ENCODE measurements at regions not wholly inside any gene's neighbourhood (a gene's known extent, or its start where the extent isn't known, plus 50 kb on each side); places are given as distances from the start of the nearest gene placed in this dataset.
"Not testable (repeated sequence)": the region's sequence is repeated elsewhere in the genome, so short reads cannot be mapped to it uniquely, and the experiment has no call there.

DNA sequence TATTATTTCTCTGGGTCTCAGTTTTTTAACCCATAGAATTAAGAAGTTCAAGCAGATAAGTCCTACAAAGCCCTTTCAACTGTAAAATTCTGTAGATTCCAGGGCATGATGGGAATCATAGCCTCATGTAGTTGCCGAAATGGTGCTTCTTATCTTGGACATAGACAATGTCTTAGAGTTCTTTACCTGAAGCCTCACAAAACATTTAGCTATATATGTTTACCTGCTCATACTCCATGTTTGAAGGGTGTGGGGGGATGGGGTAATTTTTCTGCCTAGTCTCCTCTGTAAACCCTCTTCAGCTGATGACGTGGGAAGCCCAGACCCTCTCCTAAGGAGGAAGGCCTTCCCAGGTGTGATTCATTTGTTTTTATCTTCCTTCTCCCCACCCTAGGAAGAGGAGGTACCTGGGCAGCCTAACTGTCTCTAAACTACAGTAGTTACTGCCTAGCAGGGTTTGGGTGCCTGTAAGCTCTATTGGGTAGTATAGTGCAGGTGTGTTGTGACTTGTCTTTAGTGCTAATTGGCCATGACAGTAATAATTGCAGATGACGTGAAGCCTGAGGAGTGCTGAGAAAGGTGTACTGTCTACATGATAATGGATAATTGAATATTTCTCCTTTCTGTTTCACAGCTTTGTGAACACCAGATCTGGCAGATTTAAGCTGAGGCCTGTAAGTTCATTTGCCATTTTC is 230.8 kb downstream of the TFAP2B start:
- Histone ChIP-seq H3K36me3 (ENCODE audit: control insufficient read depth in 2 of 2, insufficient read depth in 1 of 2, low read length in 2 of 2) (no peaks in the 10 kb centered on the region), H3K27ac (ENCODE audit: extremely low read depth, low read depth, low read length) (no peak overlapping the region), H3K9me3 (ENCODE audit: control insufficient read depth, insufficient read depth, low read depth, low read length) (no peaks in the 10 kb centered on the region), H3K4me3 (ENCODE audit: low read depth, low read length) (no peak overlapping the region), H3K4me1 (ENCODE audit: control insufficient read depth, insufficient read depth, low read length) (no peaks in the 10 kb centered on the region)
- TF ChIP-seq ZNF133 (tag by site-specific recombination; IDR thresholded peaks at IDR 0.05) = no peak
- no peak for TF ChIP-seq ZNF16 (tag by site-specific recombination; IDR thresholded peaks at IDR 0.05; ENCODE audit: low read depth)
- no peak for TF ChIP-seq ZNF76 (tag by site-specific recombination; IDR thresholded peaks at IDR 0.05; ENCODE audit: borderline replicate concordance, low read depth)
- no peak for TF ChIP-seq PRDM1 (tag by site-specific recombination; IDR thresholded peaks at IDR 0.05)
- TF ChIP-seq, protein P1, sequence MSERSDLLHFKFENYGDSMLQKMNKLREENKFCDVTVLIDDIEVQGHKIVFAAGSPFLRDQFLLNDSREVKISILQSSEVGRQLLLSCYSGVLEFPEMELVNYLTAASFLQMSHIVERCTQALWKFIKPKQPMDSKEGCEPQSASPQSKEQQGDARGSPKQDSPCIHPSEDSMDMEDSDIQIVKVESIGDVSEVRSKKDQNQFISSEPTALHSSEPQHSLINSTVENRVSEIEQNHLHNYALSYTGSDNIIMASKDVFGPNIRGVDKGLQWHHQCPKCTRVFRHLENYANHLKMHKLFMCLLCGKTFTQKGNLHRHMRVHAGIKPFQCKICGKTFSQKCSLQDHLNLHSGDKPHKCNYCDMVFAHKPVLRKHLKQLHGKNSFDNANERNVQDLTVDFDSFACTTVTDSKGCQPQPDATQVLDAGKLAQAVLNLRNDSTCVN (tag by site-specific recombination; optimal IDR thresholded peaks at IDR 0.05) = no peak
- no peak for TF ChIP-seq MZF1 (tag by site-specific recombination; IDR thresholded peaks at IDR 0.05; ENCODE audit: borderline replicate concordance)
- no peak for TF ChIP-seq ZNF416 (tag by site-specific recombination; IDR thresholded peaks at IDR 0.05)
- no peak for TF ChIP-seq ZNF791 (tag by site-specific recombination; IDR thresholded peaks at IDR 0.05)
- no peak for TF ChIP-seq ZSCAN30 (tag by site-specific recombination; IDR thresholded peaks at IDR 0.05)
- CTCF ChIA-PET = interaction anchor here (1.8 kb wide), 1 partner anchor 12 kb away, joined by 6 read pairs; no protein-coding TSS in a partner anchor
- POLR2A ChIA-PET = no interaction called here

DNA sequence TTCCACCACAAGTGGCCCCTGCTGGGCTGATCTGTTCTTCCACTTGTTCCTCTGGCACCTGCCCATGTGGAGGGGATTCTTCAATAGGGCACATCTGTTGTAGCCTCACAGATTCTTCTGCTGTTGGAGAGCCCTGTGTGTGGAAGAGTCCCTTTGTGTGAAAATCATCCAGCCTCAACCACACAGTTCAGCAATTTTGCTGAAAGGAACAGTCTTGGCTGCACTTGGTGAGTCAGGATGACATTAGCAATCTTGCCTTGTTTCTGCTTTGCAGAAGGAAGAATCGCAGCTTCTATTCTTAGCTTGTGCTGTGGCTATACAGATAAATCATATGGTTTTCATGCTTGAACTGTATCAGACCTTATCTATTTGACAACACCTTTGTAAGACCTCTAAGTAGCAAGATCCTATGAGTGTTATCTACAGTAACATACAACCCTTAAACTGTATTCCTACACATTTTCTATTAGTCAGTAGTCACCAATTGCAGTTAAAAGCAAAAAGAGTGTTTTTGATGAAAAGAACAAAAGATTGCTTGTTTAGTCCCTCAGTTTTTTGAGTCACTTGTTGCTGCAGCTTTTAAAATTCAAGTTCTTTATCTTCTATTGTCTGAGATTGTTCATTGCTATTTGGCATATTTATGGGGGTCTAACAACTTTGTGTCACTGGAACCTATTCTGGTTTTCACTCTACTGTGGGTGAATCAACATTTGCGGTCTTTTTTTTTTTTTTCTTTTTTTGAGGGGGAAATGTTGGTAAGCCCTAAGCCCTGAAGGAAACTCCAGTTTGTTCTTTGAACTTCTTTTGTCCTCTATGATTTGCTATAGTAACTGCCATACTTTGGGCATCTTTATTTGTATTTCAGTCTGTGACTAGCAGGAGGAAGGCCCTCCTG is 231.6 kb downstream of the TFAP2B start:
- no peak for TF ChIP-seq ZFP69B (tag by site-specific recombination; IDR thresholded peaks at IDR 0.05)
- no peak for TF ChIP-seq ZNF223 (tag by site-specific recombination; IDR thresholded peaks at IDR 0.05)
- no peak for TF ChIP-seq GLIS1 (tag by site-specific recombination; IDR thresholded peaks at IDR 0.05)
- TF ChIP-seq ZNF701 (tag by site-specific recombination; IDR thresholded peaks at IDR 0.05) = no peak
- no peak for TF ChIP-seq ZNF791 (tag by site-specific recombination; IDR thresholded peaks at IDR 0.05)
- TF ChIP-seq ZSCAN30 (tag by site-specific recombination; IDR thresholded peaks at IDR 0.05) = no peak
- no peak for TF ChIP-seq ZSCAN23 (tag by site-specific recombination; IDR thresholded peaks at IDR 0.05)
- TF ChIP-seq ZNF837 (tag by site-specific recombination; IDR thresholded peaks at IDR 0.05) = no peak
- TF ChIP-seq, protein P2, sequence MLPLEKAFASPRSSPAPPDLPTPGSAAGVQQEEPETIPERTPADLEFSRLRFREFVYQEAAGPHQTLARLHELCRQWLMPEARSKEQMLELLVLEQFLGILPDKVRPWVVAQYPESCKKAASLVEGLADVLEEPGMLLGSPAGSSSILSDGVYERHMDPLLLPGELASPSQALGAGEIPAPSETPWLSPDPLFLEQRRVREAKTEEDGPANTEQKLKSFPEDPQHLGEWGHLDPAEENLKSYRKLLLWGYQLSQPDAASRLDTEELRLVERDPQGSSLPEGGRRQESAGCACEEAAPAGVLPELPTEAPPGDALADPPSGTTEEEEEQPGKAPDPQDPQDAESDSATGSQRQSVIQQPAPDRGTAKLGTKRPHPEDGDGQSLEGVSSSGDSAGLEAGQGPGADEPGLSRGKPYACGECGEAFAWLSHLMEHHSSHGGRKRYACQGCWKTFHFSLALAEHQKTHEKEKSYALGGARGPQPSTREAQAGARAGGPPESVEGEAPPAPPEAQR (tag by site-specific recombination; IDR thresholded peaks at IDR 0.05) = no peak
- no peak for TF ChIP-seq PRDM1 (tag by site-specific recombination; IDR thresholded peaks at IDR 0.05)
- TF ChIP-seq, protein P3, sequence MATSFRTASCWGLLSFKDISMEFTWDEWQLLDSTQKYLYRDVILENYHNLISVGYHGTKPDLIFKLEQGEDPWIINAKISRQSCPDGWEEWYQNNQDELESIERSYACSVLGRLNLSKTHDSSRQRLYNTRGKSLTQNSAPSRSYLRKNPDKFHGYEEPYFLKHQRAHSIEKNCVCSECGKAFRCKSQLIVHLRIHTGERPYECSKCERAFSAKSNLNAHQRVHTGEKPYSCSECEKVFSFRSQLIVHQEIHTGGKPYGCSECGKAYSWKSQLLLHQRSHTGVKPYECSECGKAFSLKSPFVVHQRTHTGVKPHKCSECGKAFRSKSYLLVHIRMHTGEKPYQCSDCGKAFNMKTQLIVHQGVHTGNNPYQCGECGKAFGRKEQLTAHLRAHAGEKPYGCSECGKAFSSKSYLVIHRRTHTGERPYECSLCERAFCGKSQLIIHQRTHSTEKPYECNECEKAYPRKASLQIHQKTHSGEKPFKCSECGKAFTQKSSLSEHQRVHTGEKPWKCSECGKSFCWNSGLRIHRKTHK (tag by site-specific recombination; IDR thresholded peaks at IDR 0.05) = no peak
- TF ChIP-seq KLF8 (tag by site-specific recombination; IDR thresholded peaks at IDR 0.05) = no peak
- no peak for TF ChIP-seq ZFHX2 (tag by site-specific recombination; conservative IDR thresholded peaks at IDR 0.05)
- POLR2A ChIA-PET = no interaction called here

DNA sequence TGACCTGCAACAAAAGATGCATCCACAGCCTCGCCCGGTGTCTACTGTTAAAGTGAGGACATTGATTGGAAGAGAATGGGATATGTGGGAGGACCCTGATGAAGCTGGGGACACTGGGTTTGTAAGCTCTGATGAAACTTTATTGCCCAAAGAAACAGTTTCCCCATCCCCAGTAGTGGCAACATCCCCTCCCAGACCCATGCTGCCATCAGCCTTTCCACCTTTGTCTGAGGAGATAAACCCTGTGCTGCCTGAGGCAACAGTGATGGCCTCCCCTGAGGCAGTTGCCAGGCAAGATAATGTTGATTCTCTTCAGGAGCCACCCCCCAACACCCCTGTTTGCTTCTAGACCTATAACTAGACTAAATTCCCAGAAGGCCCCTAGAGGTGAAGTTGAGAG is 234.0 kb downstream of the TFAP2B start:
- H3K36me3 ChIP-seq (ENCODE audit: control insufficient read depth in 2 of 2, insufficient read depth in 1 of 2, low read length in 2 of 2); CTCF ChIA-PET; H3K4me1 ChIP-seq (ENCODE audit: control insufficient read depth, insufficient read depth, low read length); H3K4me3 ChIP-seq (ENCODE audit: low read depth, low read length); H3K27ac ChIP-seq (ENCODE audit: extremely low read depth, low read depth, low read length); H3K9me3 ChIP-seq (ENCODE audit: control insufficient read depth, insufficient read depth, low read depth, low read length); POLR2A ChIA-PET: not testable (repeated sequence)

More for the DNA sequence above, 231.6 kb downstream of the TFAP2B start:
- Histone ChIP-seq H3K9me3 (ENCODE audit: control insufficient read depth, insufficient read depth, low read depth, low read length) (no peaks in the 10 kb centered on the region), H3K4me3 (ENCODE audit: low read depth, low read length) (no peak overlapping the region), H3K4me1 (ENCODE audit: control insufficient read depth, insufficient read depth, low read length) (no peaks in the 10 kb centered on the region), H3K36me3 (ENCODE audit: control insufficient read depth in 2 of 2, insufficient read depth in 1 of 2, low read length in 2 of 2) (no peaks in the 10 kb centered on the region), H3K27ac (ENCODE audit: extremely low read depth, low read depth, low read length) (no peak overlapping the region)
- CTCF ChIA-PET = interaction anchor here (0.6 to 1.8 kb wide), 3 partner anchors 11 to 17 kb away, joined by 3 to 6 read pairs (median 3); no protein-coding TSS in a partner anchor

DNA sequence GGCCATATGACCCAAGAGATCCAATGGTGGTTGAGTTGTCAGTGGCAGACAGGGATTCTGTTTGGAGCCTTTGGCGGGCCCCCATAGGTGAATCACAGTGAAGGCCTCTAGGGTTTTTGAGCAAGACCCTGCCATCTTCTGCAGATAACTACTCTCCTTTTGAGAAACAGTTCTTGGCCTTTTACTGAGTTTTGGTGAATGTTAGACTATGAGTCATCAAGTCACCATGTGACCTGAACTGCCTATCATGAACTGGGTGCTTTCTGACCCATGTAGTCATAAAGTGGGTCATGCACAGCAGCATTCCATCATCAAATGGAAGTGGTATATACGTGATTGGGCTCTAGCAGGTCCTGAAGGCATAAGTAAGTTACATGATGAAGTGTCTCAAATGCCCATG is 236.6 kb downstream of the TFAP2B start:
- POLR2A ChIA-PET; H3K36me3 ChIP-seq (ENCODE audit: control insufficient read depth in 2 of 2, insufficient read depth in 1 of 2, low read length in 2 of 2); H3K9me3 ChIP-seq (ENCODE audit: control insufficient read depth, insufficient read depth, low read depth, low read length); H3K27ac ChIP-seq (ENCODE audit: extremely low read depth, low read depth, low read length); H3K4me1 ChIP-seq (ENCODE audit: control insufficient read depth, insufficient read depth, low read length); CTCF ChIA-PET; H3K4me3 ChIP-seq (ENCODE audit: low read depth, low read length): not testable (repeated sequence)

Measured in HEK293 (cell line).